ENCODE measurements at regions not wholly inside any gene's neighbourhood (a gene's known extent, or its start where the extent isn't known, plus 50 kb on each side); places are given as distances from the start of the nearest gene placed in this dataset.
"Not testable (repeated sequence)": the region's sequence is repeated elsewhere in the genome, so short reads cannot be mapped to it uniquely, and the experiment has no call there.

DNA sequence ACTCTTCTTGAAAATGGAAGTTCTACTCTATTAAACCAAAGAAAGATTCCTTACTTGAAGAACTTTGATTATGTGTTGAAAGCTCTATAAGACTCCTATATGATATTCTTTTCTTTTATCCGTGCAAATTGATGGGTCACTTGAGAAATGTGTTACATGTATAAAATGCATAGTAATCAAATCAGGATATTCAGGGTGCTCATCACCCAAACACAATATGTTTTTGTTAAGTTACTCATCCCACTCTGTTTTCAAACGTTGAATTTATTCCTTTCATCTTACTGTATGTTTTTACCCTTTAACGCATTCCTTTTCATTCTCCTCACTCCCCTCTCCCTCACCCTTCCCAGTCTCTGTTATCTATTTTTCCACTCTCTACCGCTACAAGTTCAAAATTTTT lies 305.5 kb upstream of the KYNU start:
- TF ChIP-seq, protein P1, sequence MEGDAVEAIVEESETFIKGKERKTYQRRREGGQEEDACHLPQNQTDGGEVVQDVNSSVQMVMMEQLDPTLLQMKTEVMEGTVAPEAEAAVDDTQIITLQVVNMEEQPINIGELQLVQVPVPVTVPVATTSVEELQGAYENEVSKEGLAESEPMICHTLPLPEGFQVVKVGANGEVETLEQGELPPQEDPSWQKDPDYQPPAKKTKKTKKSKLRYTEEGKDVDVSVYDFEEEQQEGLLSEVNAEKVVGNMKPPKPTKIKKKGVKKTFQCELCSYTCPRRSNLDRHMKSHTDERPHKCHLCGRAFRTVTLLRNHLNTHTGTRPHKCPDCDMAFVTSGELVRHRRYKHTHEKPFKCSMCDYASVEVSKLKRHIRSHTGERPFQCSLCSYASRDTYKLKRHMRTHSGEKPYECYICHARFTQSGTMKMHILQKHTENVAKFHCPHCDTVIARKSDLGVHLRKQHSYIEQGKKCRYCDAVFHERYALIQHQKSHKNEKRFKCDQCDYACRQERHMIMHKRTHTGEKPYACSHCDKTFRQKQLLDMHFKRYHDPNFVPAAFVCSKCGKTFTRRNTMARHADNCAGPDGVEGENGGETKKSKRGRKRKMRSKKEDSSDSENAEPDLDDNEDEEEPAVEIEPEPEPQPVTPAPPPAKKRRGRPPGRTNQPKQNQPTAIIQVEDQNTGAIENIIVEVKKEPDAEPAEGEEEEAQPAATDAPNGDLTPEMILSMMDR (IDR thresholded peaks at IDR 0.05; ENCODE audit: borderline replicate concordance, control extremely low read depth, extremely low read depth, insufficient read depth, missing control alignments): no peak
- in situ Hi-C loops (cut with MboI; ENCODE audit: low sequenced_read_pairs, unreplicated experiment): no loop called here
- no peak for DNase-seq (ENCODE audit: low spot score)

DNA sequence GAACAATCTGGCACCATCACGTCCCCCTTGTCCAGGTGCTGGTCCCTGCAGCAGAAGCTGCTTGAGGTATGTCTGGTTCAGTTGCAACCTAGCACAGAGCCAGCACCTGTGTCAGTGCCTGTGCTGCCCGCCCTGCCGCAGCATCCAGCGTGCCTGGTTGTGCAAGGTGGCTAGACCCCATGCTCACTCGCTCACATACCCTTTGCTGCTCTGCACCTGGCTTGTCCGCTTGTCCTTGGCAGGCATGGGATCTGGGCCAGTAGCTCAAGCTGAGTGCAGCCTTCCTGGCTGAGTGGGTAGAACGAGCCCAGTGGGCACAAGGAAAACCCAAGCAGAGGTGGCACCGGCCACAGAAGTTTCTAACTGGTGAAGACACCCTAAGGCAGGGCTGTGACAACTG lies 314.6 kb upstream of the KYNU start:
- in situ Hi-C loops (cut with MboI; ENCODE audit: low sequenced_read_pairs, unreplicated experiment): no loop called here

DNA sequence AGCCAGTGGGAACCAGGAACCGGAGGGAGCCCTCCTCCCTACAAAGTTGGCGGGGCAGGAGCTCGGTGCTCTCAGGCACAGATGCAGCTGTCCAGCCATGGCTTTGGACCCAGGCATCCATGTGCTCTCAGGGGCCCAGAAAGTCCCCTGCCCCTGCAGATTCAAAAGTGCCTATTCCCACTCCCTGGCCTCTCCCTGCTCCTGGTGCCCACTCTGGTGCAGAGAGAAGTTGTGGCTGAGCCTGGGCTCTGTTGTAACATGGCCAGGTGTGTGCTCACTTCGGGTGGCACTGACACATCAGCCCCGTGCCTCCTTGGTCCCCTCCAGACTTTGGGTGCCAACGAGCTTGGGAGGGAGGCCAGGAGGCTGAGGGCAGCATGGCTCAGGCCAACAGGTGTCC lies 315.8 kb upstream of the KYNU start:
- in situ Hi-C loops (cut with MboI; ENCODE audit: low sequenced_read_pairs, unreplicated experiment): no loop called here
- no peak for DNase-seq (ENCODE audit: low spot score)
- TF ChIP-seq, protein P1 (IDR thresholded peaks at IDR 0.05; ENCODE audit: borderline replicate concordance, control extremely low read depth, extremely low read depth, insufficient read depth, missing control alignments): no peak

More for the DNA sequence above, 314.6 kb upstream of the KYNU start:
- TF ChIP-seq, protein P1 (IDR thresholded peaks at IDR 0.05; ENCODE audit: borderline replicate concordance, control extremely low read depth, extremely low read depth, insufficient read depth, missing control alignments): no peak
- DNase-seq (ENCODE audit: low spot score): no peak

GRCh38 chr2:142557391-142557790 lies 320.1 kb upstream of the KYNU start:
- TF ChIP-seq, protein P1 (IDR thresholded peaks at IDR 0.05; ENCODE audit: borderline replicate concordance, control extremely low read depth, extremely low read depth, insufficient read depth, missing control alignments): no peak
- no peak for DNase-seq (ENCODE audit: low spot score)
- in situ Hi-C loops (cut with MboI; ENCODE audit: low sequenced_read_pairs, unreplicated experiment): no loop called here

GRCh38 chr2:142545999-142546398 lies 331.5 kb upstream of the KYNU start:
- in situ Hi-C loops (cut with MboI; ENCODE audit: low sequenced_read_pairs, unreplicated experiment); DNase-seq (ENCODE audit: low spot score): not testable (repeated sequence)

DNA sequence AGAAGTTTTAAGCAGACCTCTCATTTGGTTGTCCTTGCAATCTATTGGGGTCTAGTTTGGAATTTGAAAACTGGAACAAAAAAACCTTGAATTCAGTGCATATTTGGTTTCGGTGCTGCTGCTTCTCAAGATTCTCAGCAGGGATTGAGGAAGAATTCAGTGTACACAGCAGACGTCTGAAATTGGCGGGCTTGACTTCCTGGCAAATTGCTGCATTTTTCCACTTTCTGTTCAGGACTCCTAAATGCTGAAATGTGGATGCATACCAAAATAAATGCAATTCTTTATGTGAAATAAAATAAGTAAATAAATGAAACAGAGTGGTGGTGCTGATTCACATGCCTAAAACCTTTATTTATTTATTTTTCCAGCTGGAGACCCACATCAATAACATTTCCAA lies 332.4 kb upstream of the KYNU start:
- TF ChIP-seq, protein P1 (IDR thresholded peaks at IDR 0.05; ENCODE audit: borderline replicate concordance, control extremely low read depth, extremely low read depth, insufficient read depth, missing control alignments): no peak
- DNase-seq (ENCODE audit: low spot score): no peak
- in situ Hi-C loops (cut with MboI; ENCODE audit: low sequenced_read_pairs, unreplicated experiment): no loop called here

GRCh38 chr2:142544173-142544572 lies 333.3 kb upstream of the KYNU start:
- in situ Hi-C loops (cut with MboI; ENCODE audit: low sequenced_read_pairs, unreplicated experiment): no loop called here

More at GRCh38 chr2:142544173-142544572, 333.3 kb upstream of the KYNU start:
- DNase-seq (ENCODE audit: low spot score): no peak
- TF ChIP-seq, protein P1 (IDR thresholded peaks at IDR 0.05; ENCODE audit: borderline replicate concordance, control extremely low read depth, extremely low read depth, insufficient read depth, missing control alignments): no peak
